Omental fat pad (tissue), 3 donors: ENCODE measurements at regions not wholly inside any gene's neighbourhood (a gene's known extent, or its start where the extent isn't known, plus 50 kb on each side); places are given as distances from the start of the nearest gene placed in this dataset.

ENCODE experiments used
- ATAC-seq: fragments of 150-250 bp; one replicate; pipeline ENCODE4 v1.9.1; 2016; ENCODE audit warnings: mild to moderate bottlenecking, moderate library complexity; ENCODE audit not compliant: low FRiP score
- DNase-seq: peaks from one replicate; pipeline ENCODE4 v3.0.0-alpha.2; 2019; ENCODE audit warnings: low spot score
- TF ChIP-seq, protein P1 (sequence below), 3 donors: fragments of 450-650 bp; IDR thresholded peaks; one replicate each; pipeline ENCODE4 v1.5.1; 2016 to 2017; ENCODE audit warnings: antibody characterized with exemption in 3 of 3, mild to moderate bottlenecking in 3 of 3, moderate library complexity in 2 of 3

DNA sequence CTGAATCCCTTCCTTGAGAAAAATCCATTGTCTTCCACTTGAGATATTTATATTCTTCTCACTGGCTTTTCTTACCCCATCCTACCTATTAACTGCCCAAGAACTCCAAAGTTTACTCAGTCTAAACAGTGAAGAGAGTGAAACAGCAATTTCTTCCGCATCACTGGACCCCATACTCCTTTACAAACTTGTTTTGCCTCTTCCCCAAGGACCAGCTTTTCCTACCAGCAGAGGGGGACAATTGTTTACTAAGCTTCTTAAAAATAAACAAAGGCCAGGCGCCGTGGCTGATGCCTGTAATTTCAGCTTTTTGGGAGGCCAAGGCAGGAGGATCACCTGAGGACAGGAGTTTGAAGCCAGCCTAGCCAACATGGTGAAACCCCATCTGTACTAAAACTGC, 52.0 kb downstream of the LRATD1 start:
- DNase-seq (no peak), ATAC-seq (no peak)
- TF ChIP-seq, protein P1, sequence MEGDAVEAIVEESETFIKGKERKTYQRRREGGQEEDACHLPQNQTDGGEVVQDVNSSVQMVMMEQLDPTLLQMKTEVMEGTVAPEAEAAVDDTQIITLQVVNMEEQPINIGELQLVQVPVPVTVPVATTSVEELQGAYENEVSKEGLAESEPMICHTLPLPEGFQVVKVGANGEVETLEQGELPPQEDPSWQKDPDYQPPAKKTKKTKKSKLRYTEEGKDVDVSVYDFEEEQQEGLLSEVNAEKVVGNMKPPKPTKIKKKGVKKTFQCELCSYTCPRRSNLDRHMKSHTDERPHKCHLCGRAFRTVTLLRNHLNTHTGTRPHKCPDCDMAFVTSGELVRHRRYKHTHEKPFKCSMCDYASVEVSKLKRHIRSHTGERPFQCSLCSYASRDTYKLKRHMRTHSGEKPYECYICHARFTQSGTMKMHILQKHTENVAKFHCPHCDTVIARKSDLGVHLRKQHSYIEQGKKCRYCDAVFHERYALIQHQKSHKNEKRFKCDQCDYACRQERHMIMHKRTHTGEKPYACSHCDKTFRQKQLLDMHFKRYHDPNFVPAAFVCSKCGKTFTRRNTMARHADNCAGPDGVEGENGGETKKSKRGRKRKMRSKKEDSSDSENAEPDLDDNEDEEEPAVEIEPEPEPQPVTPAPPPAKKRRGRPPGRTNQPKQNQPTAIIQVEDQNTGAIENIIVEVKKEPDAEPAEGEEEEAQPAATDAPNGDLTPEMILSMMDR (IDR thresholded peaks at IDR 0.05), result no peak

DNA sequence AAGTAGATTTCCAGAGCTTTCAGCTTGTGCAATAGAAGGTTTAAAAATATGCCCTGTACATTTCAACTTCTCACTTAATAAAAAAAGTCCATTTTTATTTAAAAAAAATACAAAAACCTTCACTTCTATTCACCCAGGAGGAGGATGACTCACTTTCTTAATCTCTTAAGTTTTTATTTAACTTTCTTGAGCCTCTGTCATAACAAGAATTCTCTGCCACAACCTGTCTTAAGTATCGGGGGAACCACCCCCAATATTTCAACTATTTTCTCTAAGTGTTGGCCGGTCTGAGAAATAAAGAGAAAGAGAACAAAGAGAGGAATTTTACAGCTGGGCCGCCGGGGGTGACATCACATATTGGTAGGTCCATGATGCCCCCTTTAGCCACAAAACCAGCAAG, 58.4 kb downstream of the LRATD1 start:
- ATAC-seq (no peak), DNase-seq (no peak)
- TF ChIP-seq, protein P1 (IDR thresholded peaks at IDR 0.05), result no peak

DNA sequence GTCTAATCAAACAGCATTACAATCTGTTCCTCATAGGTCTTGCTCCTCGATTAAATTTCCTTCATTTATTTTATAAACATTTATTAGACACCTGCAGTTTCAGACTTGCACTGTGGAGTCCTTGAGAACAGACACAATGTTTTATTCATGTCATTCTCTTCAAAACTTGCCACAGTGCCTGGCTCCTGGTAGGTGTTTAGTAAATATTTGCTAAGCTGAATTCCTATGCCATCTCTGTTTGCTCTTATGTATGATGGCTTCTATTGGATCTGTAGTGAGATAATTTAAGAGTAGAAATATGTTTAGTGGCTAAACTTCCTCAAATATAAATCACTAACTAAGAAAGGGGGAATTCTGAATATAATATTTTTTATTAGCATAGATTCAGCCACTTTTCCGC, 61.4 kb downstream of the LRATD1 start:
- TF ChIP-seq, protein P1 (IDR thresholded peaks at IDR 0.05), result no peak
- no peak for DNase-seq
- no peak for ATAC-seq

DNA sequence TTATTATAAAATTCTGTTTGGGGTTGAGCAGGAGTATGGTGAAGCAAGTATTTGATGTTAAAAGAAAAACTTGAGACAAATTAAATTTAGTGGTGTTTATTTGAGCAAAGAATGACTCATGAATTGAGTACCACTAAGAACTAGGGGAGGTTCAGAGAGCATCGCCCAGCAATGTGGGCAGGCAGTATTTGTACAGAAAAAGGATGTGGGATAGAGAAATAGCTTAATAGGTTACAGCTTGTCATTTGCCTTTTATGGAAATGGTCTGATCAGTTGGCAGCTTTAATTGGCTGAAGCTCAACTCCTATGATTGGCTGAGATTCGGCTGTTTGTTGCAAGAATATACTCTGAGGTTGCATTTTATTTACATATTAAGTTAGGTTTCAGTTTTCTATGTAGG, 68.2 kb downstream of the LRATD1 start:
- no peak for DNase-seq
- ATAC-seq, result no peak
- TF ChIP-seq, protein P1 (IDR thresholded peaks at IDR 0.05), result no peak

DNA sequence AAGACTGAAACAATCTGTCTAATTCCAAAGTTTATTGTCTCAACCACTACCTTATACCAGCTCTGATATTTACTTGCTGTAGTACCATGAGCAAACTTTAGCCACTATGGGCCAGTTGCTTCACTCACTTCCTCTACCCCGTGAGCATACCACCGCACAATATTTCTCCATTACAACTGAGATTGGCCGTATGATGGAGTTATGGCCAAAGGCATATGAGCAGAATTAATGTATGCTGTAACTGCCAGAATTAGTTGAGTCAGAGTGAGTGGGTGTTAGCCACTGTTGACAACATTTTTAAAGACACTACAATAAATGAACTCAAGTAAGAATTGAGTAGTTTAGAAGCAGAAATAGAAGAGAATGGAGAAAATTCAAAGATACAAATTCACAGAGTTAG, 69.7 kb downstream of the LRATD1 start:
- DNase-seq, result no peak

DNA sequence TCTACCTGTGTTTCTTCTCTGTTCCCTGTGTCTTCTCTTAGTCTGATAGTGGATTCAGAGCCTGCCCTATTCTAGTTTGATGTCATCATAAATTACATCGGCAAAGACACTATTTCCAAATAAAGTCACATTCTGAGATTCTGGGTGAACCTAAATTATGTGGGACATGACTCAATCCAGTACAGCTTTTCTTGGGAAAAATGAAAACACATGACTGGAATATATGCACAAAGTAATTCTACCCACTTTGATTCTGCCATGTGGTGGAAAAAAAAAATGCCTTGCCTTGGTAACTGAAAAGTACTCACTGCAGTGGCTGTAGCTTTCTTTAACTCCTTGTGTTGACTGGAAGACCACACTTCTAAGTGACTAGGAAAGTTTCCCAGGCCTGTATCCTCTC, 73.7 kb downstream of the LRATD1 start:
- DNase-seq (no peak), ATAC-seq (no peak)
- TF ChIP-seq, protein P1 (IDR thresholded peaks at IDR 0.05), result no peak

More for the DNA sequence above, 69.7 kb downstream of the LRATD1 start:
- no peak for ATAC-seq
- TF ChIP-seq, protein P1 (IDR thresholded peaks at IDR 0.05), result no peak

DNA sequence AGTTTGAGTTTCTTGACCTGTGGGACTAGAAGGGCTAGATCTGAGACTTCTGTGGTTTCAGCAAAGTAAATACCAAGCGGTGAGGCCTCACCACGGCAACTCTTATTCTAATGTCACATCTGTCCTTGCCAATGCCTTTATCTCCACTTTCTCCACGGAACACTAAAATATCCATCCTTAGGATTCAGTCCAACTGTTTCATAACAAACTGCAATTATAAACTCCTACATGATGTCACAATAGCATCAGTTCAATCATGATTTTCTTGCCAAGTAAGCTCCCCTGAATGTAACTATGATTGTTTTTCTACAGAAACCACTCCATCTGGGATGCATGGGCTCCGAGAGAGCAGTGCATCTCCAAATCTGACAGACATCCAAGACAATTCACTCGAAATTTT, 79.6 kb downstream of the LRATD1 start:
- DNase-seq (no peak), ATAC-seq (no peak)
- TF ChIP-seq, protein P1 (IDR thresholded peaks at IDR 0.05), result no peak
